Stimulated activated CD8-positive, alpha-beta memory T cell treated with anti-CD3 and anti-CD28 coated beads, Interleukin-12 subunit alpha, Interleukin-12 subunit beta, amount 100 ng/mL, for 1 hour (primary cell): ENCODE measurements at regions not wholly inside any gene's neighbourhood (a gene's known extent, or its start where the extent isn't known, plus 50 kb on each side); places are given as distances from the start of the nearest gene placed in this dataset.

ENCODE experiments used
- DNase-seq: peaks from one replicate; pipeline ENCODE4 v3.0.0-alpha.2; 2020; ENCODE audit warnings: low read depth

GRCh38 chr9:27750566-27750965 lies 177.3 kb upstream of the C9orf72 start:
- no peak for DNase-seq

GRCh38 chr9:27752069-27752468 lies 178.8 kb upstream of the C9orf72 start:
- DNase-seq = no peak

- DNase-seq = no peak
Observed at GRCh38 chr9:27755846-27756245, 182.6 kb upstream of the C9orf72 start.

- no peak for DNase-seq
Observed at GRCh38 chr9:27756418-27756817, 183.1 kb upstream of the C9orf72 start.

GRCh38 chr9:27763831-27764230 lies 190.6 kb upstream of the C9orf72 start:
- no peak for DNase-seq

- DNase-seq = no peak
Observed at GRCh38 chr9:27765266-27766072, 192.2 kb upstream of the C9orf72 start.

GRCh38 chr9:27766073-27766835 lies 193.0 kb upstream of the C9orf72 start:
- DNase-seq = no peak

GRCh38 chr9:27768781-27769180 lies 195.5 kb upstream of the C9orf72 start:
- no peak for DNase-seq

- DNase-seq = no peak
Observed at GRCh38 chr9:27770541-27770940, 197.3 kb upstream of the C9orf72 start.

GRCh38 chr9:27771803-27772545 lies 198.7 kb upstream of the C9orf72 start:
- no peak for DNase-seq

- no peak for DNase-seq
Observed at GRCh38 chr9:27784847-27785713, 211.8 kb upstream of the C9orf72 start.

GRCh38 chr9:27785714-27786100 lies 212.4 kb upstream of the C9orf72 start:
- no peak for DNase-seq

GRCh38 chr9:27787891-27788290 lies 214.6 kb upstream of the C9orf72 start:
- no peak for DNase-seq

- DNase-seq = no peak
Observed at GRCh38 chr9:27791311-27791710, 218.0 kb upstream of the C9orf72 start.

GRCh38 chr9:27792971-27793689 lies 219.8 kb upstream of the C9orf72 start:
- DNase-seq = no peak

GRCh38 chr9:27799326-27799725 lies 226.0 kb upstream of the C9orf72 start:
- no peak for DNase-seq

- DNase-seq = no peak
Observed at GRCh38 chr9:27800159-27800558, 226.9 kb upstream of the C9orf72 start.

GRCh38 chr9:27800692-27801370 lies 227.6 kb upstream of the C9orf72 start:
- DNase-seq = no peak

- no peak for DNase-seq
Observed at GRCh38 chr9:27801545-27801944, 228.3 kb upstream of the C9orf72 start.

- DNase-seq = no peak
Observed at GRCh38 chr9:27802418-27802817, 229.1 kb upstream of the C9orf72 start.

GRCh38 chr9:27808864-27809263 lies 235.6 kb upstream of the C9orf72 start:
- no peak for DNase-seq
